ENCODE measurements at regions not wholly inside any gene's neighbourhood (a gene's known extent, or its start where the extent isn't known, plus 50 kb on each side); places are given as distances from the start of the nearest gene placed in this dataset.
A peak's percentile ranks its signal among the peaks of the same experiment; 100 is the strongest.
"Not testable (repeated sequence)": the region's sequence is repeated elsewhere in the genome, so short reads cannot be mapped to it uniquely, and the experiment has no call there.

GRCh38 chr19:7400815-7401214 lies 52.1 kb downstream of the ARHGEF18 start:
- H3K36me3 ChIP-seq (ENCODE audit: insufficient read depth, insufficient read length, low read length), result peaks cover 14% of the 10 kb centered on the region
- no peaks in the 10 kb centered on the region; the same call in 1 of the 2 replicates for H3K9me3 ChIP-seq (ENCODE audit: insufficient read depth, low read length)
- H3K4me3 ChIP-seq (ENCODE audit: insufficient read length, low read depth), result no peak overlapping the region
- H3K9ac ChIP-seq (ENCODE audit: insufficient read length, low read depth), result no peak overlapping the region
- no peaks in the 10 kb centered on the region for H3K4me1 ChIP-seq (ENCODE audit: insufficient read depth, insufficient read length)
- DNase-seq (ENCODE audit: low read depth, low spot score), result no peak
- H3K27me3 ChIP-seq (ENCODE audit: insufficient read depth, insufficient read length), result no peaks in the 10 kb centered on the region
- TF ChIP-seq ZNF274 (IDR thresholded peaks at IDR 0.05; ENCODE audit: low read depth, low read length) (no peak), YY1 (IDR thresholded peaks at IDR 0.05; ENCODE audit: insufficient read depth, insufficient read length) (no peak), SUZ12 (IDR thresholded peaks at IDR 0.05; ENCODE audit: extremely low read depth, insufficient read depth, insufficient read length) (no peak)

- no peak for TF ChIP-seq ZNF274 (IDR thresholded peaks at IDR 0.05; ENCODE audit: low read depth, low read length)
- TF ChIP-seq SUZ12 (IDR thresholded peaks at IDR 0.05; ENCODE audit: extremely low read depth, insufficient read depth, insufficient read length), result no peak
- TF ChIP-seq YY1 (IDR thresholded peaks at IDR 0.05; ENCODE audit: insufficient read depth, insufficient read length), result no peak
- peaks cover 14% of the 10 kb centered on the region for H3K36me3 ChIP-seq (ENCODE audit: insufficient read depth, insufficient read length, low read length)
- no peak for DNase-seq (ENCODE audit: low read depth, low spot score)
Measured at GRCh38 chr19:7401694-7402093, 53.0 kb downstream of the ARHGEF18 start.

GRCh38 chr19:7405482-7405881 lies 56.7 kb downstream of the ARHGEF18 start:
- not testable (repeated sequence) for H3K4me1 ChIP-seq (ENCODE audit: insufficient read depth, insufficient read length); H3K4me3 ChIP-seq (ENCODE audit: insufficient read length, low read depth); H3K9me3 ChIP-seq (ENCODE audit: insufficient read depth, low read length); H3K27me3 ChIP-seq (ENCODE audit: insufficient read depth, insufficient read length); H3K9ac ChIP-seq (ENCODE audit: insufficient read length, low read depth); DNase-seq (ENCODE audit: low read depth, low spot score)
- H3K36me3 ChIP-seq (ENCODE audit: insufficient read depth, insufficient read length, low read length), result peaks cover 14% of the 10 kb centered on the region

More at GRCh38 chr19:7401694-7402093, 53.0 kb downstream of the ARHGEF18 start:
- Histone ChIP-seq H3K9ac (ENCODE audit: insufficient read length, low read depth) (no peak overlapping the region), H3K4me3 (ENCODE audit: insufficient read length, low read depth) (no peak overlapping the region), H3K4me1 (ENCODE audit: insufficient read depth, insufficient read length) (no peaks in the 10 kb centered on the region), H3K9me3 (ENCODE audit: insufficient read depth, low read length) (no peaks in the 10 kb centered on the region; the same call in 1 of the 2 replicates), H3K27me3 (ENCODE audit: insufficient read depth, insufficient read length) (no peaks in the 10 kb centered on the region)

GRCh38 chr19:7408251-7408650 lies 59.5 kb downstream of the ARHGEF18 start:
- Histone ChIP-seq H3K36me3 (ENCODE audit: insufficient read depth, insufficient read length, low read length) (no peaks in the 10 kb centered on the region), H3K9ac (ENCODE audit: insufficient read length, low read depth) (no peak overlapping the region), H3K4me3 (ENCODE audit: insufficient read length, low read depth) (no peak overlapping the region), H3K9me3 (ENCODE audit: insufficient read depth, low read length) (no peaks in the 10 kb centered on the region), H3K27me3 (ENCODE audit: insufficient read depth, insufficient read length) (no peaks in the 10 kb centered on the region), H3K4me1 (ENCODE audit: insufficient read depth, insufficient read length) (no peaks in the 10 kb centered on the region)
- TF ChIP-seq SUZ12 (IDR thresholded peaks at IDR 0.05; ENCODE audit: extremely low read depth, insufficient read depth, insufficient read length), result no peak
- TF ChIP-seq YY1 (IDR thresholded peaks at IDR 0.05; ENCODE audit: insufficient read depth, insufficient read length), result no peak
- no peak for TF ChIP-seq ZNF274 (IDR thresholded peaks at IDR 0.05; ENCODE audit: low read depth, low read length)
- no peak for DNase-seq (ENCODE audit: low read depth, low spot score)

GRCh38 chr19:7410946-7411345 lies 62.2 kb downstream of the ARHGEF18 start:
- no peaks in the 10 kb centered on the region for H3K9me3 ChIP-seq (ENCODE audit: insufficient read depth, low read length)
- DNase-seq (ENCODE audit: low read depth, low spot score), result no peak
- H3K4me1 ChIP-seq (ENCODE audit: insufficient read depth, insufficient read length), result no peaks in the 10 kb centered on the region
- H3K36me3 ChIP-seq (ENCODE audit: insufficient read depth, insufficient read length, low read length), result no peaks in the 10 kb centered on the region
- H3K4me3 ChIP-seq (ENCODE audit: insufficient read length, low read depth), result no peak overlapping the region
- TF ChIP-seq SUZ12 (IDR thresholded peaks at IDR 0.05; ENCODE audit: extremely low read depth, insufficient read depth, insufficient read length) (no peak), ZNF274 (IDR thresholded peaks at IDR 0.05; ENCODE audit: low read depth, low read length) (no peak), YY1 (IDR thresholded peaks at IDR 0.05; ENCODE audit: insufficient read depth, insufficient read length) (no peak)
- H3K27me3 ChIP-seq (ENCODE audit: insufficient read depth, insufficient read length), result no peaks in the 10 kb centered on the region
- H3K9ac ChIP-seq (ENCODE audit: insufficient read length, low read depth), result no peak overlapping the region

- Histone ChIP-seq H3K9me3 (ENCODE audit: insufficient read depth, low read length) (no peaks in the 10 kb centered on the region), H3K4me3 (ENCODE audit: insufficient read length, low read depth) (no peak overlapping the region), H3K4me1 (ENCODE audit: insufficient read depth, insufficient read length) (peaks cover 2% of the 10 kb centered on the region), H3K27me3 (ENCODE audit: insufficient read depth, insufficient read length) (no peaks in the 10 kb centered on the region), H3K9ac (ENCODE audit: insufficient read length, low read depth) (no peak overlapping the region), H3K36me3 (ENCODE audit: insufficient read depth, insufficient read length, low read length) (no peaks in the 10 kb centered on the region)
- TF ChIP-seq YY1 (IDR thresholded peaks at IDR 0.05; ENCODE audit: insufficient read depth, insufficient read length), result no peak
- no peak for TF ChIP-seq SUZ12 (IDR thresholded peaks at IDR 0.05; ENCODE audit: extremely low read depth, insufficient read depth, insufficient read length)
- TF ChIP-seq ZNF274 (IDR thresholded peaks at IDR 0.05; ENCODE audit: low read depth, low read length), result no peak
- DNase-seq (ENCODE audit: low read depth, low spot score), result no peak
Measured at GRCh38 chr19:7413629-7414028, 64.9 kb downstream of the ARHGEF18 start.

- H3K27me3 ChIP-seq (ENCODE audit: insufficient read depth, insufficient read length), result no peaks in the 10 kb centered on the region
- peak overlapping the region; percentile 18 for H3K9ac ChIP-seq (ENCODE audit: insufficient read length, low read depth)
- no peak for TF ChIP-seq YY1 (IDR thresholded peaks at IDR 0.05; ENCODE audit: insufficient read depth, insufficient read length)
- no peak for TF ChIP-seq SUZ12 (IDR thresholded peaks at IDR 0.05; ENCODE audit: extremely low read depth, insufficient read depth, insufficient read length)
- TF ChIP-seq ZNF274 (IDR thresholded peaks at IDR 0.05; ENCODE audit: low read depth, low read length), result no peak
- DNase-seq (ENCODE audit: low read depth, low spot score), result no peak
- peaks cover 4% of the 10 kb centered on the region for H3K36me3 ChIP-seq (ENCODE audit: insufficient read depth, insufficient read length, low read length)
- peaks cover 2% of the 10 kb centered on the region for H3K4me1 ChIP-seq (ENCODE audit: insufficient read depth, insufficient read length)
- no peak overlapping the region for H3K4me3 ChIP-seq (ENCODE audit: insufficient read length, low read depth)
- H3K9me3 ChIP-seq (ENCODE audit: insufficient read depth, low read length), result no peaks in the 10 kb centered on the region
Measured at GRCh38 chr19:7415163-7415856, 66.6 kb downstream of the ARHGEF18 start.

Data from NT2/D1 (cell line).